Esophagus muscularis mucosa (tissue), 3 donors: ENCODE measurements at regions not wholly inside any gene's neighbourhood (a gene's known extent, or its start where the extent isn't known, plus 50 kb on each side); places are given as distances from the start of the nearest gene placed in this dataset.

ENCODE experiments used
- CTCF ChIP-seq, 3 experiments: fragments of 200-600 bp in 2 of 3; fragments of 450-650 bp in 1 of 3; sonication (generic) in 2 of 3; IDR thresholded peaks; one replicate each; pipeline ENCODE4 v1.5.1; 2017 to 2019; ENCODE audit warnings: antibody characterized with exemption in 3 of 3, mild to moderate bottlenecking in 2 of 3, moderate library complexity in 1 of 3
- POLR2A ChIP-seq: fragments of 450-650 bp; IDR thresholded peaks from one replicate; pipeline ENCODE4 v1.6.1; 2017; ENCODE audit warnings: antibody characterized with exemption, moderate library complexity, mild to moderate bottlenecking, low read depth
- POLR2AphosphoS5 ChIP-seq, 2 donors: sonication (generic); formaldehyde crosslinking; IDR thresholded peaks; one replicate each; pipeline ENCODE4 v1.6.1; 2017; ENCODE audit warnings: antibody characterized with exemption in 2 of 2

GRCh38 chr21:28750565-28750964, 242.1 kb downstream of the LTN1 start:
- TF ChIP-seq CTCF (IDR thresholded peaks at IDR 0.05) (no peak), POLR2AphosphoS5 (IDR thresholded peaks at IDR 0.05) (no peak), POLR2A (no peak)
